CD4-positive, alpha-beta T cell (primary cell): ENCODE measurements at regions not wholly inside any gene's neighbourhood (a gene's known extent, or its start where the extent isn't known, plus 50 kb on each side); places are given as distances from the start of the nearest gene placed in this dataset.

Experiments used
- ATAC-seq: fragments of 200-7000 bp; cut with Tn5 transposase; one replicate; pipeline ENCODE4 v1.10.0; 2022; ENCODE audit warnings: mild to moderate bottlenecking; ENCODE audit not compliant: poor library complexity
- CTCF ChIA-PET: fragments of 350-600 bp; sonication (Branson Sonifier 250); formaldehyde crosslinking; loops from one replicate; lab custom pipeline; 2021; ENCODE audit warnings: antibody characterized with exemption, inconsistent platforms; lab: Charles Lee
- POLR2A ChIA-PET: fragments of 350-600 bp; sonication (Branson Sonifier 250); formaldehyde crosslinking; loops from one replicate; lab custom pipeline; 2021; ENCODE audit warnings: antibody characterized with exemption, inconsistent platforms; lab: Charles Lee
- DNase-seq, 14 experiments: peaks; one replicate each; pipeline ENCODE4 v3.0.0-alpha.2; 2013 to 2020; ENCODE audit warnings: mixed read lengths in 2 of 14
- H3K27ac ChIP-seq, 2 donors: one replicate each; pipeline versions ENCODE4 v1.5.1 to v1.7.0; 2013; ENCODE audit warnings: low read length in 2 of 2, low read depth in 1 of 2, mild to moderate bottlenecking in 1 of 2
- H3K27me3 ChIP-seq, 2 experiments: 1 replicate in 1 of 2; 2 replicates in 1 of 2; pipeline versions ENCODE4 v1.6.1 to v1.7.0; 2013; ENCODE audit warnings: low read length in 2 of 2, control low read depth in 1 of 2, mild to moderate bottlenecking in 1 of 2, moderate library complexity in 1 of 2; ENCODE audit not compliant: insufficient read depth in 2 of 2, control insufficient read depth in 1 of 2
- H3K36me3 ChIP-seq: one replicate; pipeline ENCODE4 v1.6.1; 2013; ENCODE audit warnings: low read length, control low read depth; ENCODE audit not compliant: insufficient read depth
- H3K4me1 ChIP-seq: one replicate; pipeline ENCODE4 v1.6.1; 2013; ENCODE audit warnings: low read length, control low read depth; ENCODE audit not compliant: insufficient read depth
- H3K4me3 ChIP-seq: one replicate; pipeline ENCODE4 v1.5.1; 2013; ENCODE audit warnings: mild to moderate bottlenecking, low read length, moderate library complexity
- H3K9me3 ChIP-seq, 2 experiments: 1 replicate in 1 of 2; 2 replicates in 1 of 2; pipeline versions ENCODE4 v1.6.1 to v1.7.0; 2013; ENCODE audit warnings: low read length in 2 of 2, mild to moderate bottlenecking in 2 of 2, control low read depth in 1 of 2, moderate library complexity in 1 of 2; ENCODE audit not compliant: control insufficient read depth in 1 of 2, insufficient read depth in 1 of 2
- H3K27ac Mint-ChIP-seq: one replicate; pipeline ENCODE4 v1.8.0; 2020; ENCODE audit warnings: mixed read lengths
- H3K27me3 Mint-ChIP-seq: one replicate; pipeline ENCODE4 v1.8.0; 2021; ENCODE audit warnings: mixed read lengths
- H3K36me3 Mint-ChIP-seq: one replicate; pipeline ENCODE4 v1.8.0; 2021; ENCODE audit warnings: low read depth, mixed read lengths
- H3K4me1 Mint-ChIP-seq: one replicate; pipeline ENCODE4 v1.8.0; 2021; ENCODE audit warnings: low read depth, mixed read lengths
- H3K4me3 Mint-ChIP-seq: one replicate; pipeline ENCODE4 v1.8.0; 2020; ENCODE audit warnings: mild to moderate bottlenecking, mixed read lengths
- H3K9me3 Mint-ChIP-seq: one replicate; pipeline ENCODE4 v1.8.0; 2020; ENCODE audit warnings: mixed read lengths
- intact Hi-C, 2 experiments: fragments of 100-400 bp; cut with DNase I in 1 of 2; cut with micrococcal nuclease in 1 of 2; formaldehyde crosslinking; loops; one replicate each; pipeline versions ENCODE4 v1.15.1 to v1.9.0; 2023 to 2025; cut with DNase I, micrococcal nuclease
- TF ChIP-seq, protein P1 (sequence below): fragments of 200-600 bp; IDR thresholded peaks from one replicate; pipeline ENCODE4 v1.8.0; 2022; ENCODE audit warnings: antibody characterized with exemption, mild to moderate bottlenecking

DNA sequence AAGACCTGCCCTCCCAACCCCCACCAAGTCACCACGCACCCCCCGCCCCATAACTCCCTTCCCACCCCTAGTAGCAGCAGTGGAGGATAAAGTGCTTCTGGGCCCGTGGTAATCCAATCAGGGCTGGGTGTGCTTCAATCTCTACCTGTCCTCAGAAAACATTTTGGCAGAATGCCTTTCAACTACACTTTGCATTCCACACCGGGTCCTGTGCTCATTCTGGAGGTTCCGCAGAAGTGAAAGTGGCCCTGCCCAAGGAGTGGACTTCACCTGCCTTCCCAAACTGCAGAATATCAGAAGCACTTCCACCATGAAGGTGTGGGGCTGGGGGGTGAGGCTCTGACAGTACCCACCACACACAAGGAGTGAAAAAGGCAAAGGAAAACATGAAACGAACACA is 322.3 kb downstream of the DHX15 start:
- ChIA-PET CTCF (no interaction called here), POLR2A (no interaction called here)
- TF ChIP-seq, protein P1, sequence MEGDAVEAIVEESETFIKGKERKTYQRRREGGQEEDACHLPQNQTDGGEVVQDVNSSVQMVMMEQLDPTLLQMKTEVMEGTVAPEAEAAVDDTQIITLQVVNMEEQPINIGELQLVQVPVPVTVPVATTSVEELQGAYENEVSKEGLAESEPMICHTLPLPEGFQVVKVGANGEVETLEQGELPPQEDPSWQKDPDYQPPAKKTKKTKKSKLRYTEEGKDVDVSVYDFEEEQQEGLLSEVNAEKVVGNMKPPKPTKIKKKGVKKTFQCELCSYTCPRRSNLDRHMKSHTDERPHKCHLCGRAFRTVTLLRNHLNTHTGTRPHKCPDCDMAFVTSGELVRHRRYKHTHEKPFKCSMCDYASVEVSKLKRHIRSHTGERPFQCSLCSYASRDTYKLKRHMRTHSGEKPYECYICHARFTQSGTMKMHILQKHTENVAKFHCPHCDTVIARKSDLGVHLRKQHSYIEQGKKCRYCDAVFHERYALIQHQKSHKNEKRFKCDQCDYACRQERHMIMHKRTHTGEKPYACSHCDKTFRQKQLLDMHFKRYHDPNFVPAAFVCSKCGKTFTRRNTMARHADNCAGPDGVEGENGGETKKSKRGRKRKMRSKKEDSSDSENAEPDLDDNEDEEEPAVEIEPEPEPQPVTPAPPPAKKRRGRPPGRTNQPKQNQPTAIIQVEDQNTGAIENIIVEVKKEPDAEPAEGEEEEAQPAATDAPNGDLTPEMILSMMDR = no peak
- Histone ChIP-seq H3K4me3 (no peak overlapping the region), H3K9me3 (no peaks in the 10 kb centered on the region), H3K36me3 (no peaks in the 10 kb centered on the region), H3K27me3 (no peaks in the 10 kb centered on the region), H3K27ac (no peak overlapping the region), H3K4me1 (no peaks in the 10 kb centered on the region)
- Mint-ChIP-seq H3K36me3 (no peaks in the 10 kb centered on the region), H3K27ac (no peak overlapping the region), H3K4me1 (no peaks in the 10 kb centered on the region), H3K4me3 (no peak overlapping the region), H3K27me3 (no peaks in the 10 kb centered on the region), H3K9me3 (peaks cover 7% of the 10 kb centered on the region)
- ATAC-seq (no peak), DNase-seq (no peak)
- intact Hi-C loops = no loop called here

DNA sequence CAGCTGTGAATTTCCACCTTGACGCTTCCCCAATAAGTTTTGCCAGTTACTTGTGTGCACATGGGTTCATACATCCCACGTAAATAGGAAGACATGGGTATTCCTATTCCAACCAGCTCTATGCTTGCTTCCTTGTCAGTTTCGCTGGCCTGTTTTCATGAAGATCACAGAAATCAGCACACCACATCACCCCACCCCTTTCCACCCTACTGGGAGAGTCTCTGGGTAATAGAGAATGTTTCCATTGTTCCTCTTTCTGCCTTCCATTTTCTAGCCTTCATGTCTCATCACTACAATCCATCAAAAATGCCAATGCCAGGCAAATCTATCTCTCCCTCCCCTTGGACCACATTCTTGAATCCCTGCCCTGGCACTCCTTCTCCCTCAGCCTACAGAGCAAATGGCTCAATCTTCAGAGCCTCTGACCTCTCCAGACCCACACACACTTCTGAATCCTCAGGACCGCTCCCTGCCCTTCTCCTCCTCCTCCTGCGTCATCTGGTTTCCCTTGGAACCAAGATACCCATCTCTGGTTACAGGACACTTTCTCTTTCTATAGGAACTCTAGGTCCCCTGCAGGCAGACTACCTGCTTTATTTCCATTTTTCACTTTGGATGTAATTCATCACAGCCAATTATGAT is 323.3 kb downstream of the DHX15 start:
- Mint-ChIP-seq H3K36me3 (no peaks in the 10 kb centered on the region), H3K4me3 (no peak overlapping the region), H3K4me1 (no peaks in the 10 kb centered on the region), H3K9me3 (peaks cover 3% of the 10 kb centered on the region), H3K27me3 (no peaks in the 10 kb centered on the region), H3K27ac (no peak overlapping the region)
- Histone ChIP-seq H3K4me3 (no peak overlapping the region), H3K27ac (no peak overlapping the region), H3K27me3 (no peaks in the 10 kb centered on the region), H3K9me3 (no peaks in the 10 kb centered on the region), H3K36me3 (no peaks in the 10 kb centered on the region), H3K4me1 (no peaks in the 10 kb centered on the region)
- intact Hi-C loops = no loop called here
- no peak for DNase-seq
- no peak for ATAC-seq
- ChIA-PET CTCF (no interaction called here), POLR2A (no interaction called here)
- TF ChIP-seq, protein P1 = no peak

DNA sequence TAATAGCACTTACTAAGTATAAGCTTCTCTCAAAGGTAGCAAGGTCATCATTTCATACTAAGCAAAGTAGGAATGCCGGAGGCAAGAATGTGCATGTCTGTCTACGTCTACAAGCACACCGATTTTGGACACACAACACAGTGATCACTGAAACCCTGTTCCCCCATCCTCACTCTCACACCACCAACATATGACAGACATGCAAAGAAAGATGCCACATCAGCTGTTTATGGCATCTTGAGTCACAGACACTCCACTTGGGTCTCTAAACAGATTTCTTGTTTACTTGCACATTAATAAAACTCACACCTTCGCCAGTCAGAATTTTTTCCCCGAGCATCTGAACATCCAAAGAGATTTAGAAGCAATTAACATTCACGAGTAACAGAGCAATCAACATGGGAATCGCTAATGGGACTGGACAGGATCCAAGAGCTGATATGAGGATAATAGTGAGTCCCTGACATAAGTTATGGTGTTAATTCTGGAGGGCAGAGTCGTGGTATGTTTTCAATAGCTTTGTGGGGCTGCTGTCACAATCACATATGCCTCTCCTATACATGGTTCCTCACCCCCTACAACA is 324.1 kb downstream of the DHX15 start:
- ChIA-PET CTCF (no interaction called here), POLR2A (no interaction called here)
- H3K27ac Mint-ChIP-seq = no peak overlapping the region
- no peaks in the 10 kb centered on the region for H3K36me3 ChIP-seq
- no peaks in the 10 kb centered on the region for H3K27me3 Mint-ChIP-seq
- no peaks in the 10 kb centered on the region for H3K9me3 ChIP-seq
- no peaks in the 10 kb centered on the region for H3K4me1 Mint-ChIP-seq
- H3K27me3 ChIP-seq = no peaks in the 10 kb centered on the region
- H3K27ac ChIP-seq = no peak overlapping the region
- no peak overlapping the region for H3K4me3 ChIP-seq
- no peaks in the 10 kb centered on the region for H3K36me3 Mint-ChIP-seq
- TF ChIP-seq, protein P1 = no peak
- no peak overlapping the region for H3K4me3 Mint-ChIP-seq
- ATAC-seq (no peak), DNase-seq (no peak)
- intact Hi-C loops = no loop called here
- H3K9me3 Mint-ChIP-seq = peaks cover 3% of the 10 kb centered on the region
- H3K4me1 ChIP-seq = no peaks in the 10 kb centered on the region
